LNCaP clone FGC (cell line): ENCODE measurements at regions not wholly inside any gene's neighbourhood (a gene's known extent, or its start where the extent isn't known, plus 50 kb on each side); places are given as distances from the start of the nearest gene placed in this dataset.
A peak's percentile ranks its signal among the peaks of the same experiment; 100 is the strongest.

Experiments
- DNase-seq: peaks from one replicate; pipeline ENCODE4 v3.0.0-alpha.2; 2011; ENCODE audit warnings: low read depth
- H3K4me3 ChIP-seq: 2 replicates; pipeline ENCODE4 v1.5.1; 2011; ENCODE audit warnings: mild to moderate bottlenecking, low read depth, low read length, control low read depth
- CTCF ChIP-seq: IDR thresholded peaks from 2 replicates; pipeline ENCODE4 v1.5.1; 2012; ENCODE audit warnings: mild to moderate bottlenecking; ENCODE audit not compliant: control insufficient read depth, insufficient read depth; ENCODE audit errors: extremely low read depth

GRCh38 chr10:25094590-25094989, 78.2 kb downstream of the THNSL1 start:
- DNase-seq = no peak
- no peak overlapping the region for H3K4me3 ChIP-seq
- TF ChIP-seq CTCF = no peak

GRCh38 chr10:25097669-25098411, 77.0 kb upstream of the GPR158 start:
- no peak overlapping the region for H3K4me3 ChIP-seq
- no peak for TF ChIP-seq CTCF
- no peak for DNase-seq

GRCh38 chr10:25100141-25100540, 74.7 kb upstream of the GPR158 start:
- H3K4me3 ChIP-seq = no peak overlapping the region
- no peak for TF ChIP-seq CTCF
- DNase-seq = no peak

- peak; percentile 38 for DNase-seq
- no peak for TF ChIP-seq CTCF
- H3K4me3 ChIP-seq = no peak overlapping the region
Observed at GRCh38 chr10:25101461-25102146, 73.2 kb upstream of the GPR158 start.

GRCh38 chr10:25102147-25102822, 72.5 kb upstream of the GPR158 start:
- DNase-seq = no peak
- TF ChIP-seq CTCF = no peak
- no peak overlapping the region for H3K4me3 ChIP-seq

- no peak overlapping the region for H3K4me3 ChIP-seq
- no peak for DNase-seq
- TF ChIP-seq CTCF = no peak
Observed at GRCh38 chr10:25103703-25104102, 71.1 kb upstream of the GPR158 start.
